ENCODE measurements at regions not wholly inside any gene's neighbourhood (a gene's known extent, or its start where the extent isn't known, plus 50 kb on each side); places are given as distances from the start of the nearest gene placed in this dataset.

DNA sequence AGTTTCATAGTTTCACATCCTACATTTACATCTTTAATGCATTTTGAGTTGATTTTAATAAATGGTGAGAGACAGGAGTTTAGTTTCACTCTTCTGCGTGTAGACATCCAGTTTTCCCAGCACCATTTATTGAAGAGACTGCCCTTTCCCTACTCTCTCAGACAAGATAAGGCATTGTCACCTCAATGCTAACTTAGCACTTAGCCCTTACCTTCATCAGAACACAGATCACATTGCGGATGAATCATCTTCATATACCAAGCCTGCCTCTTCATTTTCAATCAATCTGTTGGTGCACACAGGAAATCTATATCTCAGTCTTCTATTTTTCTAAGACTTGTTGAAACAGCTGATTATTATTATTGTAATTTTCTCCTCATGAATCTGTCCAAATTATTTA is 396.6 kb upstream of the NBEA start:
- Mint-ChIP-seq H3K36me3 (ENCODE audit: insufficient read depth, unreplicated experiment) (no peaks in the 10 kb centered on the region), H3K4me3 (ENCODE audit: unreplicated experiment) (no peak overlapping the region), H3K9me3 (ENCODE audit: unreplicated experiment) (no peaks in the 10 kb centered on the region), H3K4me1 (ENCODE audit: insufficient read depth, unreplicated experiment) (no peaks in the 10 kb centered on the region), H3K27me3 (ENCODE audit: insufficient read depth, unreplicated experiment) (no peaks in the 10 kb centered on the region), H3K27ac (ENCODE audit: low read depth, unreplicated experiment) (no peak overlapping the region)
- ChIA-PET POLR2A (no interaction called here), CTCF (no interaction called here)
- no peak for DNase-seq (ENCODE audit: unreplicated experiment)
- TF ChIP-seq, protein P1, sequence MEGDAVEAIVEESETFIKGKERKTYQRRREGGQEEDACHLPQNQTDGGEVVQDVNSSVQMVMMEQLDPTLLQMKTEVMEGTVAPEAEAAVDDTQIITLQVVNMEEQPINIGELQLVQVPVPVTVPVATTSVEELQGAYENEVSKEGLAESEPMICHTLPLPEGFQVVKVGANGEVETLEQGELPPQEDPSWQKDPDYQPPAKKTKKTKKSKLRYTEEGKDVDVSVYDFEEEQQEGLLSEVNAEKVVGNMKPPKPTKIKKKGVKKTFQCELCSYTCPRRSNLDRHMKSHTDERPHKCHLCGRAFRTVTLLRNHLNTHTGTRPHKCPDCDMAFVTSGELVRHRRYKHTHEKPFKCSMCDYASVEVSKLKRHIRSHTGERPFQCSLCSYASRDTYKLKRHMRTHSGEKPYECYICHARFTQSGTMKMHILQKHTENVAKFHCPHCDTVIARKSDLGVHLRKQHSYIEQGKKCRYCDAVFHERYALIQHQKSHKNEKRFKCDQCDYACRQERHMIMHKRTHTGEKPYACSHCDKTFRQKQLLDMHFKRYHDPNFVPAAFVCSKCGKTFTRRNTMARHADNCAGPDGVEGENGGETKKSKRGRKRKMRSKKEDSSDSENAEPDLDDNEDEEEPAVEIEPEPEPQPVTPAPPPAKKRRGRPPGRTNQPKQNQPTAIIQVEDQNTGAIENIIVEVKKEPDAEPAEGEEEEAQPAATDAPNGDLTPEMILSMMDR (IDR thresholded peaks at IDR 0.05; ENCODE audit: unreplicated experiment), result no peak
- no TSS peak for BruUV-seq (replicated peaks)
- intact Hi-C loops (cut with micrococcal nuclease), result no loop called here

DNA sequence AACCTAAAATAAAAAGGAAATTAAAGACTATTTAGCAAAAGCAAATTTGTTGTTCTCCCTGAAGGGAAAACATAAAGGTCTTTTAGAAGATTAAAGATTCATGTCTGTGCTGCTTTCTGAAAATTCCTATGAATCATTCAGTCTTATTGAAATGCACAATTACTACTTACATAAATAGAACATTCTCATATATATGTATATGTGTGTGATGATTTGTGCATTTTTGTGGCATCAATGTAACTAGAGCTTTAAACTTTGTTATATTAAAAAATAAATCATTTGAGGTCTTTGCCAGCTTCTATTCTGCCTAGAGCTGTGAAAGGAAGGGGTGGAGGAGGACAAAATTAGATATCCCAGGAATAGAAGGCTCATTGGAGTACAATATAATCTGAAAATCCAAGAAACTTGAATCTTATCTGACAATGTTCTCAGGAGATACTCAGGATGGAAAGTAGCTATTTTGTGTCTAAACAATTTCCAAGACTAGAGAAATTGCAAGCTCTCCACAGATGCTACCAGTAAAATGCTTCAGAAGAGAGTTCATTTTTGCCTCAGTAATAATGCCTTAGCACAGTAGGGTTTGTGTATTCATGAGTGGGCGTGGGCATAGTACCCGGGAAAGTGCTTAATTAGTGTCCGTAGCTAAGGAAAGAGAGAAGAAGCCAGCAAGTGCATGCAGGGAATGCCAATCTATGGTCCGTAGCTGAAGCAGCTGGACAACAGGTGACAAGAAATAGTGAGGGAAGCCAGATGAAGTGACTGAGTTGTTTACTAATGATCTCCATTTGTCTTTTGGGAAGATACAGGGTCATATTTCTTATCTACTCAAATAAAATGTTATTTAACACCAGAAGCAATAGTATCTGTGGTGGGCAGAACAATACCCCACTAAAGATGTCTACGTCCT is 395.5 kb upstream of the NBEA start:
- DNase-seq (ENCODE audit: unreplicated experiment), result no peak
- intact Hi-C loops (cut with micrococcal nuclease), result no loop called here
- BruUV-seq (replicated peaks), result no TSS peak
- ChIA-PET POLR2A (no interaction called here), CTCF (no interaction called here)
- Mint-ChIP-seq H3K27me3 (ENCODE audit: insufficient read depth, unreplicated experiment) (no peaks in the 10 kb centered on the region), H3K4me1 (ENCODE audit: insufficient read depth, unreplicated experiment) (no peaks in the 10 kb centered on the region), H3K9me3 (ENCODE audit: unreplicated experiment) (no peaks in the 10 kb centered on the region), H3K4me3 (ENCODE audit: unreplicated experiment) (no peak overlapping the region), H3K36me3 (ENCODE audit: insufficient read depth, unreplicated experiment) (no peaks in the 10 kb centered on the region), H3K27ac (ENCODE audit: low read depth, unreplicated experiment) (no peak overlapping the region)
- TF ChIP-seq, protein P1 (IDR thresholded peaks at IDR 0.05; ENCODE audit: unreplicated experiment), result no peak

DNA sequence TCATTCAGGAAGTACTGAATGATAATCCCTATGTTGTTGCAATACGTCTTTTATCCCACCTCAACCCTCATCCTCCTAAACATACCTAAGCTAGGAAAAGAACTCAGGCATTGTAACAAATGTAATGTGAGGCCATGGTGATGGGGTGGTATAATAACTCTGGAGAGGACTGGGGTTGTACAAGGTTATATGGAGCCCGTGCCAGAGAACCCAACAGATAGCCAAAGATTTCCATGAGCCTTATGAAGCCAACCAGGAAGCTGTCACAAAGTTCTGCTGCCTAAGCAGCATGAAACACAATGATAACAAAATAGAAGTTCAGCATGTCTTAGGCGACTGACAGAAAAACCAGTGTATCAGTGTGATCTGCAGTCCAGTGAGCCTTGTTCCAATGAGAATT is 394.1 kb upstream of the NBEA start:
- Mint-ChIP-seq H3K36me3 (ENCODE audit: insufficient read depth, unreplicated experiment) (no peaks in the 10 kb centered on the region), H3K9me3 (ENCODE audit: unreplicated experiment) (no peaks in the 10 kb centered on the region), H3K27me3 (ENCODE audit: insufficient read depth, unreplicated experiment) (no peaks in the 10 kb centered on the region), H3K4me3 (ENCODE audit: unreplicated experiment) (no peak overlapping the region), H3K4me1 (ENCODE audit: insufficient read depth, unreplicated experiment) (no peaks in the 10 kb centered on the region), H3K27ac (ENCODE audit: low read depth, unreplicated experiment) (peak overlapping the region; percentile 18)
- intact Hi-C loops (cut with micrococcal nuclease), result no loop called here
- DNase-seq (ENCODE audit: unreplicated experiment), result no peak
- CTCF ChIA-PET, result no interaction called here
- TF ChIP-seq, protein P1 (IDR thresholded peaks at IDR 0.05; ENCODE audit: unreplicated experiment), result no peak
- BruUV-seq (replicated peaks), result no TSS peak
- POLR2A ChIA-PET, result no interaction called here

DNA sequence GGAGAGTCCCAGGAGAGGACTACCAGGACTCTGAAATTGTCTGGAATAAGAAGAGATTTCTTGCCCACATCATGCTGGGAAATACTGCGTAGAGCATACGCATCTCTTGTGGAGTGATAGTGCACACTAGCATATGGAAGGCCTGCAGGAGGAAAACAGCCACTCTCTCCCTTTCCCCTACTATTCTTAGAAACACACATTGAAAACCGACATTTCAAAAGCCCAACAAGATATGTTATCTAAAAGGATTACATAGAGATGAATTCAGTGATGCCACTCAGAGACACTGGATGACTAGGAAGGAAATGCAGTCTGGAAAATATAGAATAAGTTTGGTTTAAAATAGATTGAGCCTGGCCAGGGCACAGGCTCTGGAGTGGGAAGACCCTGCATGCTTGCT is 388.7 kb upstream of the NBEA start:
- intact Hi-C loops (cut with micrococcal nuclease), result no loop called here
- no peaks in the 10 kb centered on the region for H3K36me3 Mint-ChIP-seq (ENCODE audit: insufficient read depth, unreplicated experiment)
- H3K4me3 Mint-ChIP-seq (ENCODE audit: unreplicated experiment), result no peak overlapping the region
- ChIA-PET CTCF (interaction anchor here (0.6 kb wide), 1 partner anchor 288 kb away, joined by 3 read pairs; no protein-coding TSS in a partner anchor), POLR2A (no interaction called here)
- TF ChIP-seq, protein P1 (IDR thresholded peaks at IDR 0.05; ENCODE audit: unreplicated experiment), result no peak
- no TSS peak for BruUV-seq (replicated peaks)
- H3K4me1 Mint-ChIP-seq (ENCODE audit: insufficient read depth, unreplicated experiment), result no peaks in the 10 kb centered on the region
- no peaks in the 10 kb centered on the region for H3K9me3 Mint-ChIP-seq (ENCODE audit: unreplicated experiment)
- no peak for DNase-seq (ENCODE audit: unreplicated experiment)
- no peaks in the 10 kb centered on the region for H3K27me3 Mint-ChIP-seq (ENCODE audit: insufficient read depth, unreplicated experiment)
- no peak overlapping the region for H3K27ac Mint-ChIP-seq (ENCODE audit: low read depth, unreplicated experiment)

Measured in MCF 10A (cell line).